ENCODE measurements at regions not wholly inside any gene's neighbourhood (a gene's known extent, or its start where the extent isn't known, plus 50 kb on each side); places are given as distances from the start of the nearest gene placed in this dataset.

GRCh38 chr5:60184606-60185005 lies 291.1 kb upstream of the PDE4D start:
- no peak for DNase-seq (ENCODE audit: low spot score)

- no peak for DNase-seq (ENCODE audit: low spot score)
Measured at GRCh38 chr5:60183881-60184280, 290.4 kb upstream of the PDE4D start.

GRCh38 chr5:60178101-60178500 lies 284.6 kb upstream of the PDE4D start:
- DNase-seq (ENCODE audit: low spot score) = no peak

GRCh38 chr5:60177596-60177995 lies 284.1 kb upstream of the PDE4D start:
- no peak for DNase-seq (ENCODE audit: low spot score)

- DNase-seq (ENCODE audit: low spot score) = no peak
Measured at GRCh38 chr5:60173667-60174066, 280.1 kb upstream of the PDE4D start.

GRCh38 chr5:60163762-60164161 lies 270.2 kb upstream of the PDE4D start:
- DNase-seq (ENCODE audit: low spot score) = no peak

- DNase-seq (ENCODE audit: low spot score) = no peak
Measured at GRCh38 chr5:60162441-60162840, 268.9 kb upstream of the PDE4D start.

GRCh38 chr5:60161340-60161934 lies 267.9 kb upstream of the PDE4D start:
- DNase-seq (ENCODE audit: low spot score) = no peak

GRCh38 chr5:60149081-60149480 lies 255.6 kb upstream of the PDE4D start:
- no peak for DNase-seq (ENCODE audit: low spot score)

- DNase-seq (ENCODE audit: low spot score) = no peak
Measured at GRCh38 chr5:60148366-60148765, 254.8 kb upstream of the PDE4D start.

- DNase-seq (ENCODE audit: low spot score) = no peak
Measured at GRCh38 chr5:60147791-60148190, 254.3 kb upstream of the PDE4D start.

- DNase-seq (ENCODE audit: low spot score) = no peak
Measured at GRCh38 chr5:60143942-60144549, 250.5 kb upstream of the PDE4D start.

- no peak for DNase-seq (ENCODE audit: low spot score)
Measured at GRCh38 chr5:60141119-60141518, 247.6 kb upstream of the PDE4D start.

- no peak for DNase-seq (ENCODE audit: low spot score)
Measured at GRCh38 chr5:60136841-60137240, 243.3 kb upstream of the PDE4D start.

- DNase-seq (ENCODE audit: low spot score) = no peak
Measured at GRCh38 chr5:60131504-60131903, 238.0 kb upstream of the PDE4D start.

- no peak for DNase-seq (ENCODE audit: low spot score)
Measured at GRCh38 chr5:60125636-60126035, 232.1 kb upstream of the PDE4D start.

- DNase-seq (ENCODE audit: low spot score) = no peak
Measured at GRCh38 chr5:60102961-60103693, 209.6 kb upstream of the PDE4D start.

- no peak for DNase-seq (ENCODE audit: low spot score)
Measured at GRCh38 chr5:60101573-60101972, 208.0 kb upstream of the PDE4D start.

GRCh38 chr5:60092671-60093422 lies 199.3 kb upstream of the PDE4D start:
- no peak for DNase-seq (ENCODE audit: low spot score)

- DNase-seq (ENCODE audit: low spot score) = no peak
Measured at GRCh38 chr5:60086583-60086982, 193.1 kb upstream of the PDE4D start.

GRCh38 chr5:60084226-60084625 lies 190.7 kb upstream of the PDE4D start:
- DNase-seq (ENCODE audit: low spot score) = no peak

GRCh38 chr5:60077292-60077691 lies 183.8 kb upstream of the PDE4D start:
- no peak for DNase-seq (ENCODE audit: low spot score)

GRCh38 chr5:60076746-60077145 lies 183.2 kb upstream of the PDE4D start:
- no peak for DNase-seq (ENCODE audit: low spot score)
